Testis (tissue), 2 donors: ENCODE measurements at regions not wholly inside any gene's neighbourhood (a gene's known extent, or its start where the extent isn't known, plus 50 kb on each side); places are given as distances from the start of the nearest gene placed in this dataset.

Experiments
- POLR2A ChIP-seq: fragments of 450-650 bp; IDR thresholded peaks from one replicate; pipeline ENCODE4 v1.6.1; 2017; ENCODE audit warnings: antibody characterized with exemption, mild to moderate bottlenecking, moderate library complexity
- TF ChIP-seq, protein P1 (sequence below), 3 experiments: fragments of 450-650 bp in 2 of 3; fragments of 200-600 bp in 1 of 3; sonication (generic) in 1 of 3; IDR thresholded peaks; one replicate each; pipeline ENCODE4 v1.5.1; 2016 to 2019; ENCODE audit warnings: antibody characterized with exemption in 3 of 3, mild to moderate bottlenecking in 2 of 3, moderate library complexity in 1 of 3

- TF ChIP-seq, protein P1, sequence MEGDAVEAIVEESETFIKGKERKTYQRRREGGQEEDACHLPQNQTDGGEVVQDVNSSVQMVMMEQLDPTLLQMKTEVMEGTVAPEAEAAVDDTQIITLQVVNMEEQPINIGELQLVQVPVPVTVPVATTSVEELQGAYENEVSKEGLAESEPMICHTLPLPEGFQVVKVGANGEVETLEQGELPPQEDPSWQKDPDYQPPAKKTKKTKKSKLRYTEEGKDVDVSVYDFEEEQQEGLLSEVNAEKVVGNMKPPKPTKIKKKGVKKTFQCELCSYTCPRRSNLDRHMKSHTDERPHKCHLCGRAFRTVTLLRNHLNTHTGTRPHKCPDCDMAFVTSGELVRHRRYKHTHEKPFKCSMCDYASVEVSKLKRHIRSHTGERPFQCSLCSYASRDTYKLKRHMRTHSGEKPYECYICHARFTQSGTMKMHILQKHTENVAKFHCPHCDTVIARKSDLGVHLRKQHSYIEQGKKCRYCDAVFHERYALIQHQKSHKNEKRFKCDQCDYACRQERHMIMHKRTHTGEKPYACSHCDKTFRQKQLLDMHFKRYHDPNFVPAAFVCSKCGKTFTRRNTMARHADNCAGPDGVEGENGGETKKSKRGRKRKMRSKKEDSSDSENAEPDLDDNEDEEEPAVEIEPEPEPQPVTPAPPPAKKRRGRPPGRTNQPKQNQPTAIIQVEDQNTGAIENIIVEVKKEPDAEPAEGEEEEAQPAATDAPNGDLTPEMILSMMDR (IDR thresholded peaks at IDR 0.05): no peak
- no peak for TF ChIP-seq POLR2A
These were observed 495.4 kb downstream of the PCDH19 start for GRCh38 chrX:99914635-99915034.
